A549 (cell line): ENCODE measurements at regions not wholly inside any gene's neighbourhood (a gene's known extent, or its start where the extent isn't known, plus 50 kb on each side); places are given as distances from the start of the nearest gene placed in this dataset.

Experiments
- CTCF ChIP-seq: fragments of >200 bp; sonication (Bioruptor Twin); formaldehyde crosslinking; IDR thresholded peaks from 3 replicates; pipeline ENCODE4 v1.5.1; 2016
- POLR2A ChIP-seq: IDR thresholded peaks from 2 replicates; pipeline ENCODE4 v1.6.1; 2012; ENCODE audit warnings: mild to moderate bottlenecking, low read length
- RARB ChIP-seq: fragments of 250-450 bp; sonication (Bioruptor Pico); IDR thresholded peaks from 2 replicates; pipeline ENCODE4 v1.8.0; 2021; ENCODE audit warnings: mild to moderate bottlenecking, moderate library complexity
- USF2 ChIP-seq: fragments of 450-650 bp; IDR thresholded peaks from 2 replicates; pipeline ENCODE4 v1.6.1; 2014; ENCODE audit warnings: antibody characterized with exemption

GRCh38 chr16:79492036-79492435 is 108.5 kb downstream of the MAF start:
- no peak for TF ChIP-seq CTCF
- no peak for TF ChIP-seq POLR2A
- no peak for TF ChIP-seq USF2
- TF ChIP-seq RARB (CRISPR knock-in tag) = no peak
